Medulla oblongata (tissue), 1 donor: ENCODE measurements at regions not wholly inside any gene's neighbourhood (a gene's known extent, or its start where the extent isn't known, plus 50 kb on each side); places are given as distances from the start of the nearest gene placed in this dataset.

Source experiments
- DNase-seq: peaks from one replicate; pipeline ENCODE4 v3.0.0-alpha.2; 2015; ENCODE audit errors: extremely low spot score

DNA sequence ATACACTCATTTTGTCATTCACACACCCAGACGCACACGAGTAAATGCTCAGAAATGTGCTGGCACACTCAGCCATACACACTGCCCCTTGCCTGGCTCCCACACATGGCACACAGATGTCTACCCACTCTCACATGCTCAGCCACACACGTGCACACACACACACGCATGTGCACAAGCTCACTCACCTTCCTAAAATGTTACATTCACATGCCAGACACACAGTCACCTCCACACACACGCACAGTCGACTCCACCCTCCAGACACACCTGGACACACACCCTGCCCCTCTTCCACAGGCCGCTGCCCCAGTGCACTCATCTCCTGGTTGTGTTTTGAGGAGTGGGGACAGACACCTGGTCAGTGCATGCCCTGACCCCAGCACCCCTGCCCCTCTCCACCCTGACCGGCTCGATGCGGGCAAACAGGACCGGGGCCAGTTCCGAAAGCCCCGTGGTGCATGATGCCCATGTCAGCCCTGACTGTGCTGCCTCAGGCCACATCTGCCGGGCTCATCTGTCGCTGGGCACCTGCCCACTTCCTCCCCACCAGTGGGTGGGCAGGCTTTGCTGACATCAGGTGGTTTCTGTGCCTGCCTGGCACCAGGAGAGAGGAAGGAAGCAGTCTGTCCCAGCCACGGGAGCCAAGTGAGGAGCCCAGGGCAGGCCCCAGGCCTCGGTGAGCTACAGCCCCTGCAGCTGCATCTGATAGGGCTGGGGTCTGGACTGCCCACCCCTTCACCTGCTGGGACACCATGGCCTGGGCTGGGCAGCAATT, 84.9 kb upstream of the ZNF716 start:
- DNase-seq, result no peak

DNA sequence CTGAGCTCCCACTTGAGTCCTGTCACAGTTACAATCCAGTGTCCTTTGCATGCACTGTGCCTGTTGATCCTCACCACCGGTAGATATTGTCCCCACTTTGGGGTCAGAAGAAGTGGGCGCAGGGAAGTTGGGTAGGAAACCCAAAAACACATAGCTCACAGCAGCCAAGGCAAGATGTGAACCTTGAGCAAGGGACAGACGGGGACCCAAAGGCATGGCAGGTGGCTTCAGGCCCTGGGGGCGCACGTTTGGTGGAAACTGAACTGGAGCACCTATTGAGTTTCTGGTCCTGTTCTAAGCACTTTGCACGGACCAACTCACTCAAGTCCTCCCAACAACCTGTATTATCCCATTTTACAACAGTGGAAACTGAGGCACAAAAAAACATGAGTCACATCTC, 82.8 kb upstream of the ZNF716 start:
- DNase-seq, result no peak

DNA sequence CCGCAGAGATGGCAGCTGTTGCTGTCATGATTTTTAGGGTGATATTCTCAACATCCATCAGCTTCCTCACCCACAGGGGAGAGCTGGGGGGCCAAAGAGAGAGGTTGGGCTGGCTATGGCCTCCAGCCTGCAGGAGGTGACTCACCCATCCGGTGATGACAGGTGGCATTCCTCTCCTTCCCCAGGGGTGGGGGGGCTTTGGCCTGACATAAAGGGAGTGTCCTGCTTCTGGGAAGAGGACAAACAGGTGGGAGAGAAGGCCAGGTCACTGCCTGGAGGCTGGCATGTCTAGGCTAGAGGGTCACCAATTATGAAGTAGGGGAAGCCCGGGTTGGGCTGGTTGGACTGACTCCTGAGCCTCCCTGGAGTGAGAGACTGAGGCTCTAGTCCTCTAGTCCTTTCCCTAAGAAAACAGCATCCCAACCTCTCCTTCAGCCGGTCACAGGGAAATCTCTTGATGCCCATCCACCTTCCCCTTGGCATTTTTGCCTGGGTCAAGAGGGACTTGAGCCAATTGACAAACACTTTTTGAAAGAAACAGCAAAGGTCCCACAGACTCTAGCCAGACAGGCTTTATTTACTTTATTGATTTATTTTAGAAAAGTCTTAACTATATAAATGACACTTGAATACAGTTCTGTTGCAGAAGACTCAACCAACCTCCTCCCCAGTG, 79.8 kb upstream of the ZNF716 start:
- no peak for DNase-seq

DNA sequence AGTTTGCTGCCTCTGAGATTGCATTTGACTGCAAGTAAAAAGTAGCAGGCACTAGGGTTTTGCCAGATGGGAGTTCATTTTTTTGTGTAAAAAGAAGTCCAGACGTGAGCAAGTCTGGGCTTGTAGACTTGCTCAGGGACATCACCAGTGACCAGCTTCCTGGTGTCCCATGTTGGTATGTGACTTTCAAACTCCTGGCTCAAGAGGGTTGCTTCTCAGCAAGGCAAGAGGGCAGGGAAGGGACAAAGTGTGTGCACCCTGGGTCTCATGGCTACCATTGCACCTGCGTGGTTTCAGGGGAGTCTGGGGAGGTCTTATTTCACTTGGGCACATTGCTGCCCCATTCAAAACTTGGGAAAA, 79.3 kb upstream of the ZNF716 start:
- DNase-seq, result no peak

DNA sequence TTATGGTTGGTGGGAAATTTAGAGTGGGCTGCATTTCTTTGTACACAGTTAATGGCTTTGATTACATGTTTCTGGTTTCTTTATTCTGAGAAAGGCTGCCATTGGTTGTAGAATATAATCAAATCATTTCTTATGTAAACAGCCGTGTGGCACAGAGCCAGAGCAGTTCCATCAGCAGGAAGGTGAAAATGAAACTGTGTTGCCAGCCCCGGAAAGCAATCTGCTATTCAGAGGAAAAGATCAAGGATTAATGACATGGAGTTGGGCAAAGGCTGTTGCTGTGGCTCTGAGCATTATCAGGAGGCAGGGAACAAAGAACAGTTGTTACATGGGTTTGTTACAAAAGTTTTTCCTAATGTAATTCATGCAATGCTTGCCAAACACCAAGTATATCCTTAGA, 74.2 kb upstream of the ZNF716 start:
- DNase-seq, result no peak

DNA sequence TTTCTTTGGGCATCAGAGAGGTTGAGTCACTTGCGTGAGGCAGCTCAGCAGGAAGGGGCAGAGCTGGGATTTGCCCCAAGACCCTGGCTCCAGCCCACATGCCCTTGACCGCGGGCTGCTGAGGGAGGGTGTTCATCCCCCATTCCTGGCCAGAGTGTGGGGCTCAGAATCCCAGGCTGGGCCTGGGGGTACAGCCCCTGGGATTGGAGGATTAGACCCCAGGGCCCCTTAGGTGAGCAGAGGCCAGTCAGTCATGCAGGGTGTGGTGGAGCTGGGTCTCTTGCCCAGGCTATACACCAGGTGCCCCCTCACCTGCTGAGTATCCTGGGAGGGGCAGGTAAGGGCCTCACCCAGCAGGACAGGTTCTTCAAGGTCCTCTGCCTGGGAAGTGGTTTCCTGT, 68.4 kb upstream of the ZNF716 start:
- DNase-seq, result no peak

DNA sequence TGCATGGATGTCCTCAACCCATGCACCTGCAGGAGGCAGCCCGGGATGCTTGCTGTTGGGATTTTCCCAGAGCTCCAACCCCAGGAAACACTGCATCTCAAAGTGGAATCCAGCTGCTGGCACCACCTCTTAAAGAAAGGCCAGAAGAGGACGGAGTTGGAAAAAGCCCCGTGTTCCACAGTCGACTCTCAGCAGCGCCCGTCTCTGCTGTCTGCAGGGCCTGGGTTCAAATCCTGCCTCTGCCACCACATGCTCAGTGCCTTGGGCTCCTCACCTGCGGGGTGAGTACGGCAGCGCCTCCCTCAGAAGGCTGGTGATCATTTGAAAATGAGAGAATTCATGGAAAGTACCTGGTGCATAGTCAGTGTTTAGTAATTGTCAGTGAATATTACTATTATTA, 65.6 kb upstream of the ZNF716 start:
- DNase-seq, result no peak

DNA sequence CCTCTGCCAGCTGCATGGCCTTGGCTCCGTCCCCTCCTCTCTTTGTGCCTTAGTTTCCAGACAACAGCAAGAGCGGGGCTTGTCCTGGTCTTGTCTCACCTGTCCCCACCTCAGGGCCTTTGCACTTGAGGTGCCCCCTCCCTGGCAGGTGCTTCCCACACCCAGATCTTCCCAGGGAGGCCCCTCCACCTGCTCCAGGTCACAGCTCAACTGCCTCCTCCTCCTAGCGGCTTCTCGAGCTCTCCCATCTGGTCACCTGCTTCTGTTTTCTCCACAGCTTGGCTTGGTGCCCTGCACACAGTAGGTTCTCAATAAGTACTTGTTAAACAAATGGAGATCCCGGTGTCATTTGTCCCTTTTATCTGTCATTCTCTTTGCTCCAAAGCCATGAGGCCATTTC, 64.3 kb upstream of the ZNF716 start:
- no peak for DNase-seq

DNA sequence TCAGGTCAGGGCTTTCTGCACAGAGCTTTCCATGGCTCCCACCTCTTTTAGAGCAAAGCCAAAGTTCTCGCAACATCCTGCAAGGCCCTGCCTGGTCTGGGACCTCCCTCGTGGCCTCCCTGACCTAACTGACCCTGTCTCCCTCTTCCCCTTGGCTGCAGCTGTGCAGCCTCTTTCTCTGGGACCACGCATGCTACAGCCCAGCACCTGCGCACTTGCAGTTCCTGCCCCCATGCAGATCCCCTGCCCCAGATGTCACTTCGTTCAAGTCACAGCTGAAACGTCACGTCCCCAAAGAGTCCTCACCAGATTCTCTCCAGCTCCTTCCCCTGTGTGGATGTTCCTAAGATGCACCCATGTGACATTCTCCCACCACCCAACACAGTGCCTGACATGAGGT, 61.2 kb upstream of the ZNF716 start:
- DNase-seq, result no peak

DNA sequence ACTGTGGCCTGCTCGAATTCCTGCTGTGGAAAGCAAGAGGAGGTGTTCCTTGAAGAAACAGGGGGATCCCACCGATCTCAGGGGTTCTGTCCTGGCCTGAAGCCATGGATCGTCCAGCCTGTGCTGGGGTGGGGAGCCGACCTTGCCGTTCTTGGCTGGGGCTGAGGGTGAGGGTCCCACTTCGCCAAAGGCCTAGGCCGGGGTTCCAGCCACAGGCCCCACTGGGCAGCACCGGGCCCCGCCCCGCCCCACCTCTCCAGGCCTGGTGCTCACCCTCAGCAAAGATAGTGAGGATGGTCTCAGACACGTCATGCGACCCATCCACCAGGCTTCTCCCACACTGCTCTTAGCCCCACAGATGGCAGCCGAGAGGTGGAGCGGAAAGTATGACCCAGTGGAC, 51.4 kb upstream of the ZNF716 start:
- no peak for DNase-seq

DNA sequence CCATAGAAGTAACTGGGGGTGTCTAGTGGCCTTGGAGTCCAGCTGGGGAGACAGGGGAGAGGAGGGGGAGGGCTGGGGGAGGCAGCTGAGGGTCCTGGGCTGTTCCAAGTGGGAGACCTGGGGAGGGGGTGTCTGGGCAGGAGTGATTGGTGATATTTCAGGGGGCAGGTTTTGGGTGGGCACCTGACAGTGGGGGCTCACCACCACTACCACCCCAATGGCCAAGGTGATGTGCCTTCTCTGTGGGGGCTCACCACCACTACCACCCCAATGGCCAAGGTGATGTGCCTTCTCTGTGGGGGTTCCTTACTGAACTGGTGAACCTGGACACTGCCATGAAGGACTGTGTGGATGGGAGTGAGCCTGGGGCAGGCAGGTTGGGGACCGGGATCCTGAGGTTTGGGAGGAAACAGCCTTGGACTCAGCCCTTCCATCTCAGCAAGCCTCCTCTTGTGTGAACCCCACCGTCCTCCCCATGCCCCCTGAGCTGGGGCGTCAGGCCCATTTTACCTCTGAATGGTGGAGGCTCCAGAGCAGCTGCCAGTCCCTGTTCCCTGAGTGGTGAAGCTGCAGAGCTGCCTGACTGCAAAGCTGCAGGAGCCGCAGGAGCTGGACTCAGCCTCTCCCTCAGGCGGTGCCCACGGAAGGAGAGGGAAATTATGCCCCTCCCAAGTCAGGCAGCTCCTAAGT, 50.6 kb upstream of the ZNF716 start:
- no peak for DNase-seq

DNA sequence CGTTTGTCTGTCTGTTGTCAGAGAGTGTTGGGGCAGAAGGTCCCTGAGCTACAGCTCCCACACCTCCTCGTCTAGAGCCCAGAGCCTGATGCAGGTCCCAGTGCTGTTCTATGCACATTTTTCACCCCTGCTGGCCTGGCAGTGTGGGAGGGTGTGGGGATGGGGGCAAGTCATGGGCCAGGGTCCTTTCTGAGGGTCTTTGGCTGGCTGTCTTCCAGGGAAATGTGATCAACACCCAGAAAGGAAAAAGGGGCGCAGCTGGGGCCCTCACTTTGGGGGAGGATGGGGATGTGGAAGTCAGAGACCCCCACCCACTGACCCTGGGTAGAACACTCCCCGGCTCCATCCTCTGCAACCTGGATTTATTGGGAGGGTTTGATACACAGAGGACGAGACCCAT, 50.0 kb upstream of the ZNF716 start:
- DNase-seq, result no peak
